K562 (cell line): ENCODE measurements at regions not wholly inside any gene's neighbourhood (a gene's known extent, or its start where the extent isn't known, plus 50 kb on each side); places are given as distances from the start of the nearest gene placed in this dataset.
"Not testable (repeated sequence)": the region's sequence is repeated elsewhere in the genome, so short reads cannot be mapped to it uniquely, and the experiment has no call there.

Experiments
- CHAMP1 ChIP-seq: fragments of 450-650 bp; IDR thresholded peaks from 2 replicates; pipeline ENCODE4 v1.6.1; 2016; ENCODE audit warnings: mild to moderate bottlenecking
- POLR2AphosphoS5 ChIP-seq: IDR thresholded peaks from 2 replicates; pipeline ENCODE4 v1.6.1; 2011; ENCODE audit warnings: mild to moderate bottlenecking, low read depth, low read length, moderate library complexity; ENCODE audit not compliant: control insufficient read depth, insufficient read depth
- RFX5 ChIP-seq: IDR thresholded peaks from 2 replicates; pipeline ENCODE4 v1.6.1; 2011; ENCODE audit warnings: low read depth, mild to moderate bottlenecking, improper control_type of control experiment, low read length
- TARDBP ChIP-seq: fragments of 450-650 bp; IDR thresholded peaks from 2 replicates; pipeline ENCODE4 v1.6.1; 2016
- TF ChIP-seq, protein P1 (sequence below): fragments of 200-600 bp; sonication (generic); IDR thresholded peaks from one replicate; pipeline ENCODE4 v1.6.1; 2012; ENCODE audit warnings: mild to moderate bottlenecking, low read depth, low read length, inconsistent platforms
- TF ChIP-seq, protein P2 (sequence below): sonication (generic); formaldehyde crosslinking; IDR thresholded peaks from 2 replicates; pipeline ENCODE4 v1.8.0; 2022; ENCODE audit warnings: mild to moderate bottlenecking, low read depth, missing genetic modification reagents

GRCh38 chr14:84512823-84513222 lies 1017.1 kb upstream of the FLRT2 start:
- TF ChIP-seq, protein P1, sequence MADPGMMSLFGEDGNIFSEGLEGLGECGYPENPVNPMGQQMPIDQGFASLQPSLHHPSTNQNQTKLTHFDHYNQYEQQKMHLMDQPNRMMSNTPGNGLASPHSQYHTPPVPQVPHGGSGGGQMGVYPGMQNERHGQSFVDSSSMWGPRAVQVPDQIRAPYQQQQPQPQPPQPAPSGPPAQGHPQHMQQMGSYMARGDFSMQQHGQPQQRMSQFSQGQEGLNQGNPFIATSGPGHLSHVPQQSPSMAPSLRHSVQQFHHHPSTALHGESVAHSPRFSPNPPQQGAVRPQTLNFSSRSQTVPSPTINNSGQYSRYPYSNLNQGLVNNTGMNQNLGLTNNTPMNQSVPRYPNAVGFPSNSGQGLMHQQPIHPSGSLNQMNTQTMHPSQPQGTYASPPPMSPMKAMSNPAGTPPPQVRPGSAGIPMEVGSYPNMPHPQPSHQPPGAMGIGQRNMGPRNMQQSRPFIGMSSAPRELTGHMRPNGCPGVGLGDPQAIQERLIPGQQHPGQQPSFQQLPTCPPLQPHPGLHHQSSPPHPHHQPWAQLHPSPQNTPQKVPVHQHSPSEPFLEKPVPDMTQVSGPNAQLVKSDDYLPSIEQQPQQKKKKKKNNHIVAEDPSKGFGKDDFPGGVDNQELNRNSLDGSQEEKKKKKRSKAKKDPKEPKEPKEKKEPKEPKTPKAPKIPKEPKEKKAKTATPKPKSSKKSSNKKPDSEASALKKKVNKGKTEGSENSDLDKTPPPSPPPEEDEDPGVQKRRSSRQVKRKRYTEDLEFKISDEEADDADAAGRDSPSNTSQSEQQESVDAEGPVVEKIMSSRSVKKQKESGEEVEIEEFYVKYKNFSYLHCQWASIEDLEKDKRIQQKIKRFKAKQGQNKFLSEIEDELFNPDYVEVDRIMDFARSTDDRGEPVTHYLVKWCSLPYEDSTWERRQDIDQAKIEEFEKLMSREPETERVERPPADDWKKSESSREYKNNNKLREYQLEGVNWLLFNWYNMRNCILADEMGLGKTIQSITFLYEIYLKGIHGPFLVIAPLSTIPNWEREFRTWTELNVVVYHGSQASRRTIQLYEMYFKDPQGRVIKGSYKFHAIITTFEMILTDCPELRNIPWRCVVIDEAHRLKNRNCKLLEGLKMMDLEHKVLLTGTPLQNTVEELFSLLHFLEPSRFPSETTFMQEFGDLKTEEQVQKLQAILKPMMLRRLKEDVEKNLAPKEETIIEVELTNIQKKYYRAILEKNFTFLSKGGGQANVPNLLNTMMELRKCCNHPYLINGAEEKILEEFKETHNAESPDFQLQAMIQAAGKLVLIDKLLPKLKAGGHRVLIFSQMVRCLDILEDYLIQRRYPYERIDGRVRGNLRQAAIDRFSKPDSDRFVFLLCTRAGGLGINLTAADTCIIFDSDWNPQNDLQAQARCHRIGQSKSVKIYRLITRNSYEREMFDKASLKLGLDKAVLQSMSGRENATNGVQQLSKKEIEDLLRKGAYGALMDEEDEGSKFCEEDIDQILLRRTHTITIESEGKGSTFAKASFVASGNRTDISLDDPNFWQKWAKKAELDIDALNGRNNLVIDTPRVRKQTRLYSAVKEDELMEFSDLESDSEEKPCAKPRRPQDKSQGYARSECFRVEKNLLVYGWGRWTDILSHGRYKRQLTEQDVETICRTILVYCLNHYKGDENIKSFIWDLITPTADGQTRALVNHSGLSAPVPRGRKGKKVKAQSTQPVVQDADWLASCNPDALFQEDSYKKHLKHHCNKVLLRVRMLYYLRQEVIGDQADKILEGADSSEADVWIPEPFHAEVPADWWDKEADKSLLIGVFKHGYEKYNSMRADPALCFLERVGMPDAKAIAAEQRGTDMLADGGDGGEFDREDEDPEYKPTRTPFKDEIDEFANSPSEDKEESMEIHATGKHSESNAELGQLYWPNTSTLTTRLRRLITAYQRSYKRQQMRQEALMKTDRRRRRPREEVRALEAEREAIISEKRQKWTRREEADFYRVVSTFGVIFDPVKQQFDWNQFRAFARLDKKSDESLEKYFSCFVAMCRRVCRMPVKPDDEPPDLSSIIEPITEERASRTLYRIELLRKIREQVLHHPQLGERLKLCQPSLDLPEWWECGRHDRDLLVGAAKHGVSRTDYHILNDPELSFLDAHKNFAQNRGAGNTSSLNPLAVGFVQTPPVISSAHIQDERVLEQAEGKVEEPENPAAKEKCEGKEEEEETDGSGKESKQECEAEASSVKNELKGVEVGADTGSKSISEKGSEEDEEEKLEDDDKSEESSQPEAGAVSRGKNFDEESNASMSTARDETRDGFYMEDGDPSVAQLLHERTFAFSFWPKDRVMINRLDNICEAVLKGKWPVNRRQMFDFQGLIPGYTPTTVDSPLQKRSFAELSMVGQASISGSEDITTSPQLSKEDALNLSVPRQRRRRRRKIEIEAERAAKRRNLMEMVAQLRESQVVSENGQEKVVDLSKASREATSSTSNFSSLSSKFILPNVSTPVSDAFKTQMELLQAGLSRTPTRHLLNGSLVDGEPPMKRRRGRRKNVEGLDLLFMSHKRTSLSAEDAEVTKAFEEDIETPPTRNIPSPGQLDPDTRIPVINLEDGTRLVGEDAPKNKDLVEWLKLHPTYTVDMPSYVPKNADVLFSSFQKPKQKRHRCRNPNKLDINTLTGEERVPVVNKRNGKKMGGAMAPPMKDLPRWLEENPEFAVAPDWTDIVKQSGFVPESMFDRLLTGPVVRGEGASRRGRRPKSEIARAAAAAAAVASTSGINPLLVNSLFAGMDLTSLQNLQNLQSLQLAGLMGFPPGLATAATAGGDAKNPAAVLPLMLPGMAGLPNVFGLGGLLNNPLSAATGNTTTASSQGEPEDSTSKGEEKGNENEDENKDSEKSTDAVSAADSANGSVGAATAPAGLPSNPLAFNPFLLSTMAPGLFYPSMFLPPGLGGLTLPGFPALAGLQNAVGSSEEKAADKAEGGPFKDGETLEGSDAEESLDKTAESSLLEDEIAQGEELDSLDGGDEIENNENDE = not testable (repeated sequence)
- not testable (repeated sequence) for TF ChIP-seq RFX5, POLR2AphosphoS5, TARDBP, CHAMP1
- TF ChIP-seq, protein P2, sequence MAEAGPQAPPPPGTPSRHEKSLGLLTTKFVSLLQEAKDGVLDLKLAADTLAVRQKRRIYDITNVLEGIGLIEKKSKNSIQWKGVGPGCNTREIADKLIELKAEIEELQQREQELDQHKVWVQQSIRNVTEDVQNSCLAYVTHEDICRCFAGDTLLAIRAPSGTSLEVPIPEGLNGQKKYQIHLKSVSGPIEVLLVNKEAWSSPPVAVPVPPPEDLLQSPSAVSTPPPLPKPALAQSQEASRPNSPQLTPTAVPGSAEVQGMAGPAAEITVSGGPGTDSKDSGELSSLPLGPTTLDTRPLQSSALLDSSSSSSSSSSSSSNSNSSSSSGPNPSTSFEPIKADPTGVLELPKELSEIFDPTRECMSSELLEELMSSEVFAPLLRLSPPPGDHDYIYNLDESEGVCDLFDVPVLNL (CRISPR knock-in tag) = not testable (repeated sequence)
